ENCODE measurements at regions not wholly inside any gene's neighbourhood (a gene's known extent, or its start where the extent isn't known, plus 50 kb on each side); places are given as distances from the start of the nearest gene placed in this dataset.

DNA sequence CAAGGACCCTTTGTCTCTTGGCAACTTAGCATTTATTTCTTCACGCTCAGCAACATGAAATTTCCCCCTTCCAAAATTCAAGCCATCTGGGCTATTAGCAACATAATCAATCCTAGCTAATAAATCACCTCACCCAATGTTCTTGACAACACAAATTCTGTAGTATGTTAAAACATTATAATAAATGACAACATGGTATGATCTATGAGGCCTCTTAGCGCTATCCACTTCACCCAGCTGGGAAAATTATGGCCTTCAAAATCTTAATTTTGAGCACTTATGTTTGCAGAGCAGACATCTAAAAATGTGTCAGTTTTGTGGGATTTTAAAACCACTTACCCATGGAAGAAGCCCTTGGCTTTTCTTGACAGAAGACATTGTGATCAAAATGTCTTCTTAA is 181.9 kb downstream of the HDGFL1 start:
- H3K4me3 ChIP-seq (ENCODE audit: low read depth, low read length): no peak overlapping the region
- TF ChIP-seq, protein P1, sequence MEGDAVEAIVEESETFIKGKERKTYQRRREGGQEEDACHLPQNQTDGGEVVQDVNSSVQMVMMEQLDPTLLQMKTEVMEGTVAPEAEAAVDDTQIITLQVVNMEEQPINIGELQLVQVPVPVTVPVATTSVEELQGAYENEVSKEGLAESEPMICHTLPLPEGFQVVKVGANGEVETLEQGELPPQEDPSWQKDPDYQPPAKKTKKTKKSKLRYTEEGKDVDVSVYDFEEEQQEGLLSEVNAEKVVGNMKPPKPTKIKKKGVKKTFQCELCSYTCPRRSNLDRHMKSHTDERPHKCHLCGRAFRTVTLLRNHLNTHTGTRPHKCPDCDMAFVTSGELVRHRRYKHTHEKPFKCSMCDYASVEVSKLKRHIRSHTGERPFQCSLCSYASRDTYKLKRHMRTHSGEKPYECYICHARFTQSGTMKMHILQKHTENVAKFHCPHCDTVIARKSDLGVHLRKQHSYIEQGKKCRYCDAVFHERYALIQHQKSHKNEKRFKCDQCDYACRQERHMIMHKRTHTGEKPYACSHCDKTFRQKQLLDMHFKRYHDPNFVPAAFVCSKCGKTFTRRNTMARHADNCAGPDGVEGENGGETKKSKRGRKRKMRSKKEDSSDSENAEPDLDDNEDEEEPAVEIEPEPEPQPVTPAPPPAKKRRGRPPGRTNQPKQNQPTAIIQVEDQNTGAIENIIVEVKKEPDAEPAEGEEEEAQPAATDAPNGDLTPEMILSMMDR (IDR thresholded peaks at IDR 0.05; ENCODE audit: insufficient read depth, low read depth, low read length): no peak
- DNase-seq (ENCODE audit: low read depth): no peak

DNA sequence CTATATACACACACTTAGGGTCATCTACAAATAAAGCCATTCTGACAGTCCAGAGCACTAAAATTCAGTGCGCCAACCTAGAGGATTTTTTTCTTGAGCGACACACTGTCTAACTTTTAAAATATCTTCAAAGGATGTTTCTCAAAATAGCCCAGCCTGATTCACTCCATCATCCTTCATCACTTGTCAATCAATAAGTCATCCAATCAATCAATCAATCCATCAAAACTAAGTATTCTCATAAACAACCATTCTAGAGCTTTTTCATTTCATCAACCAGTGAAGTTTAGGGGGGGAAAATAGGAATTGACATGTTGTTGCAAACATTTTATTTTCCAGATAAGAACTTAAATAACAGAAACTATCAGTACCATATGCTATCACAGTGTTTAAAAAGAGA is 183.2 kb downstream of the HDGFL1 start:
- TF ChIP-seq, protein P1 (IDR thresholded peaks at IDR 0.05; ENCODE audit: insufficient read depth, low read depth, low read length): no peak
- no peak overlapping the region for H3K4me3 ChIP-seq (ENCODE audit: low read depth, low read length)
- no peak for DNase-seq (ENCODE audit: low read depth)

DNA sequence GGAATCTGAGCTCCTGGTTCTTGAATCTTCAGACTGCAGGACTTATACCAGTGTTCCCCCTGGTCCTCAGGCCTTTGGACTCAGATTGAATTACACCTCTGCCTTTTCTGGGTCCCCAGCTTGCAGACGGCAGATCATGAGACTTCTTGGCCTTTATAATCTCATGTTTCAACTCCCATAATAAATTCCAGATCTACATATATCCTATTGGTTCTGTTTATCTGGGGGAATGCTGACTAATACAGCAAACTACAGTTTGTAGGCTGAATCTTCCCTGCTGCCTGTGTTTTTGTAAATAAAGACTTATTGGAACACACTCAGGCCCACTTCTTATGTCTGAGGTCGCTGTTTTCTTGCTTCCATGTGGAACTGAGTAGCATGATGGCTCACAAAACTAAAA is 184.7 kb downstream of the HDGFL1 start:
- TF ChIP-seq, protein P1 (IDR thresholded peaks at IDR 0.05; ENCODE audit: insufficient read depth, low read depth, low read length): no peak
- peak; percentile 65 for DNase-seq (ENCODE audit: low read depth)
- no peak overlapping the region for H3K4me3 ChIP-seq (ENCODE audit: low read depth, low read length)

DNA sequence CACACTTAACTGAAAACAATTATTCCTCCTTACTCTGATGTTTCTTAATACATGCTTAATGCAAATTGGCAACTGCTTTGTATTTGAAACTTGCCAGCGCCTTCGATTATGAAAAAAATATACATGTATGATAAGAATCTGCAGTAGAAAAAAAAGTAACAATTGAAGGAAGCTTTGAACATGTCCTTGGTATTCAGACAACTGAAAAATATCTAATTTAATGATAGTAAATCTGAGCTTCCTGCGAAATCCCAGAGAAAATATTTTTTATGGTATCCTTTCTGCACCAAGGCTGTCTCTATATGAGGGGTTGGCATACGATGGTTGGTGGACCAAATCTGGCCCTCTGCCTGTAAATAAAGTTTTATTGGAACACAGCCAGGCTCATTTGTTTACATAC is 186.2 kb downstream of the HDGFL1 start:
- DNase-seq (ENCODE audit: low read depth): no peak
- TF ChIP-seq, protein P1 (IDR thresholded peaks at IDR 0.05; ENCODE audit: insufficient read depth, low read depth, low read length): no peak
- no peak overlapping the region for H3K4me3 ChIP-seq (ENCODE audit: low read depth, low read length)

DNA sequence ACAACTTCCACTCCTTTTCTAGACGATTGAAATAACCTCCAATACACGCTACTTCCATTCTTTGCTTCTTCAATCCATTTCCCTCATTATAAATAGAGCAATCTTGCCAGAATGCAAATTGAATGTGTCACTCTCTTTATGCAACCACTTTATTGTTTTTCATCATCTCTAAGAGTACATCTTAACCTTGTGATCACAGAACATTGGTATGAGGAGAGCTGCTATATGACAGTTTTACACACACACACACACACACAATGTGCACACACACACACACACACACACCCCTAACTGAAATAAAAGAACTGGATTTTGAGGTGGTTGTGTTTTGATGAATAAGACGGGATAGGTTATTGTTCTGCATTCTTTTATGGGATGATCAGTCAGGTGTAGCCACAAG is 187.0 kb downstream of the HDGFL1 start:
- TF ChIP-seq, protein P1 (IDR thresholded peaks at IDR 0.05; ENCODE audit: insufficient read depth, low read depth, low read length): no peak
- H3K4me3 ChIP-seq (ENCODE audit: low read depth, low read length): no peak overlapping the region
- peak; percentile 22 for DNase-seq (ENCODE audit: low read depth)

DNA sequence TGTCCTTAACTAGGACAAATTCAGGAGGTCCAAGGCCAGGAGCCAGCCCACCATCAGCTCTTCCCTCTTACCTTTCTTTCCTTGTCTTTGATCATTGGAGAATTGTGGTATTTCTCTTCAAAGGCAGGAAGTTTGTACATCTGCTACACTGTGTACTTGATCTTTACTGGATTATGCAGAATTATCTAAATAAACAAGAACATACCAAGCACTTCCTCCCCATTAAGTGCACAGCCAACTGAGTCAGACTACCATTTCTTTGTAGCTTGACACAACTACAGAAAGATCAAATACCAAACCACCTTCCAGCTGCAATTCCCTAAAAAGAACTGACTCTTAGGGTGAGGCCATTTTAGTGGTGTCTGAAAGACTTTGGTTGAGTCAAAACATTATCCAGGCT is 195.1 kb downstream of the HDGFL1 start:
- no peak overlapping the region for H3K4me3 ChIP-seq (ENCODE audit: low read depth, low read length)
- DNase-seq (ENCODE audit: low read depth): peak; percentile 55
- TF ChIP-seq, protein P1 (IDR thresholded peaks at IDR 0.05; ENCODE audit: insufficient read depth, low read depth, low read length): no peak

DNA sequence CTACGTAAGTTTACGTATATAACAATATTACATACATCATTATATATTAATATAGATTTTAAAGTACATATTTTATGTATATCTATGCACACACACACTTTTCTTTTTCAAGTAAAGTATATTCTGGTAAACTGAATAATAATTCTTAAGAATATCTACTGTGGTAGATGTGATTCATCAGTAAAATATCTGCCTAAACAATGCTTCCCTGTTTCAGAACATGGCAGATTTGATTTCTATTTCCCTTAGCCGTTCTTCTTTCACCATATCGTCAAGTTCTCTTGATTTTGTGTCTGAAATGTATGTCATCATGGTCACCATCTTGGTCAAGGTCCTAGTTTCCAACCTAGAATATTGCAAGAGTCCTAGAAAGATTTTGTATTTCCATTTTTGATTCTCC is 195.6 kb downstream of the HDGFL1 start:
- TF ChIP-seq, protein P1 (IDR thresholded peaks at IDR 0.05; ENCODE audit: insufficient read depth, low read depth, low read length): no peak
- no peak overlapping the region for H3K4me3 ChIP-seq (ENCODE audit: low read depth, low read length)
- no peak for DNase-seq (ENCODE audit: low read depth)

Measured in fibroblast of villous mesenchyme (primary cell).